A549 (cell line): ENCODE measurements at regions not wholly inside any gene's neighbourhood (a gene's known extent, or its start where the extent isn't known, plus 50 kb on each side); places are given as distances from the start of the nearest gene placed in this dataset.

ENCODE experiments used
- ATAC-seq, 2 experiments: fragments of 200-7000 bp in 1 of 2; fragments of >200 bp in 1 of 2; cut with Nextera tagmentation in 1 of 2; cut with Tn5 transposase in 1 of 2; 3 replicates each; pipeline versions ENCODE4 v1.8.0 to v1.9.1; 2018 to 2020; ENCODE audit warnings: mild to moderate bottlenecking in 1 of 2, moderate library complexity in 1 of 2
- CTCF ChIA-PET: fragments of 300-600 bp; sonication (Branson Sonifier 250); formaldehyde crosslinking; extraction: SDS; loops from one replicate; lab custom pipeline; 2021; ENCODE audit warnings: antibody characterized with exemption, inconsistent platforms; lab: Yijun Ruan, JAX
- POLR2A ChIA-PET: fragments of 350-600 bp; formaldehyde crosslinking; extraction: SDS; loops from one replicate; lab custom pipeline; 2021; ENCODE audit warnings: antibody characterized with exemption, inconsistent platforms; lab: Yijun Ruan, JAX
- DNase-seq, 2 experiments: peaks; one replicate each; pipeline versions ENCODE4 v3.0.0 to v3.0.0-alpha.2; 2011 to 2016; ENCODE audit warnings: low read depth in 1 of 2, low spot score in 1 of 2
- FAIRE-seq: peaks from 2 replicates; lab custom pipeline; 2011; peaks lifted over from hg19 to GRCh38; lab: Jason Lieb, UNC
- H3K27ac ChIP-seq, 2 experiments: fragments of >200 bp; sonication (Bioruptor Twin); formaldehyde crosslinking; 3 replicates each; pipeline ENCODE4 v1.5.1; 2016 to 2017
- H3K4me1 ChIP-seq: fragments of >200 bp; sonication (Bioruptor Twin); formaldehyde crosslinking; 3 replicates; pipeline ENCODE4 v1.6.1; 2016
- H3K4me2 ChIP-seq: fragments of >200 bp; sonication (Bioruptor Twin); formaldehyde crosslinking; 3 replicates; pipeline ENCODE4 v1.6.1; 2016
- H3K4me3 ChIP-seq: fragments of >200 bp; sonication (Bioruptor Twin); formaldehyde crosslinking; 3 replicates; pipeline ENCODE4 v1.5.1; 2016
- H3K9me3 ChIP-seq: fragments of >200 bp; sonication (Bioruptor Twin); formaldehyde crosslinking; 3 replicates; pipeline ENCODE4 v1.6.1; 2016
- CHD2 ChIP-seq: fragments of 150-350 bp; IDR thresholded peaks from 2 replicates; pipeline ENCODE4 v1.6.1; 2014; ENCODE audit warnings: low read length; ENCODE audit not compliant: partially characterized antibody
- EP300 ChIP-seq, 2 experiments: fragments of >200 bp; sonication (Bioruptor Twin); formaldehyde crosslinking; IDR thresholded peaks; 2 replicates in 1 of 2; 3 replicates in 1 of 2; pipeline ENCODE4 v1.6.1; 2016 to 2017
- ESRRA ChIP-seq: fragments of 150-350 bp; IDR thresholded peaks from 2 replicates; pipeline ENCODE4 v1.6.1; 2014; ENCODE audit warnings: mild to moderate bottlenecking, low read length, borderline replicate concordance
- FOSL2 ChIP-seq, 2 experiments: fragments of 450-650 bp in 1 of 2; fragments of >200 bp in 1 of 2; sonication (Bioruptor Twin) in 1 of 2; formaldehyde crosslinking; IDR thresholded peaks; 2 replicates each; pipeline versions ENCODE4 v1.5.0 to v1.6.1; 2016 to 2020; ENCODE audit warnings: mild to moderate bottlenecking in 1 of 2, moderate library complexity in 1 of 2
- FOXS1 ChIP-seq: fragments of 250-450 bp; sonication (Bioruptor Pico); IDR thresholded peaks from 2 replicates; pipeline ENCODE4 v1.5.0; 2020; ENCODE audit warnings: mild to moderate bottlenecking, moderate library complexity
- HOXB13 ChIP-seq: fragments of 250-450 bp; sonication (Bioruptor Pico); IDR thresholded peaks from 2 replicates; pipeline ENCODE4 v1.5.0; 2020; ENCODE audit warnings: low read depth, mild to moderate bottlenecking, moderate library complexity
- JUN ChIP-seq, 2 experiments: fragments of >200 bp; sonication (Bioruptor Twin); formaldehyde crosslinking; IDR thresholded peaks; 2 replicates in 1 of 2; 3 replicates in 1 of 2; pipeline ENCODE4 v1.6.1; 2016 to 2017
- JUNB ChIP-seq: fragments of >200 bp; sonication (Bioruptor Twin); formaldehyde crosslinking; IDR thresholded peaks from 2 replicates; pipeline ENCODE4 v1.6.1; 2016
- KDM5A ChIP-seq: fragments of 200-600 bp; sonication (generic); IDR thresholded peaks from 2 replicates; pipeline ENCODE4 v1.6.1; 2016; ENCODE audit warnings: antibody characterized with exemption, mild to moderate bottlenecking
- MAFK ChIP-seq: fragments of 450-650 bp; IDR thresholded peaks from 2 replicates; pipeline ENCODE4 v1.6.1; 2014; ENCODE audit not compliant: partially characterized antibody
- MAZ ChIP-seq: fragments of 150-350 bp; IDR thresholded peaks from 2 replicates; pipeline ENCODE4 v1.6.1; 2014; ENCODE audit warnings: antibody characterized with exemption, low read depth, low read length, borderline replicate concordance
- MYC ChIP-seq: IDR thresholded peaks from 2 replicates; pipeline ENCODE4 v1.6.1; 2012; ENCODE audit warnings: mild to moderate bottlenecking, inconsistent platforms, low read length, improper control_type of control experiment, borderline replicate concordance
- NFE2L2 ChIP-seq: fragments of 150-350 bp; conservative IDR thresholded peaks from 2 replicates; pipeline ENCODE4 v1.6.1; 2014; ENCODE audit warnings: low read length
- NR3C1 ChIP-seq: fragments of >200 bp; sonication (Bioruptor Twin); formaldehyde crosslinking; IDR thresholded peaks from 3 replicates; pipeline ENCODE4 v1.6.1; 2017
- POLR2AphosphoS2 ChIP-seq: conservative IDR thresholded peaks from 2 replicates; pipeline ENCODE4 v1.6.1; 2012; ENCODE audit warnings: low read length, improper control_type of control experiment, inconsistent platforms
- RAD21 ChIP-seq, 2 experiments: fragments of >200 bp in 1 of 2; sonication (Bioruptor Twin) in 1 of 2; formaldehyde crosslinking in 1 of 2; IDR thresholded peaks in 1 of 2; conservative IDR thresholded peaks in 1 of 2; 2 replicates in 1 of 2; 3 replicates in 1 of 2; pipeline ENCODE4 v1.6.1; 2012 to 2018; ENCODE audit warnings: inconsistent platforms in 1 of 2
- RARB ChIP-seq: fragments of 250-450 bp; sonication (Bioruptor Pico); IDR thresholded peaks from 2 replicates; pipeline ENCODE4 v1.8.0; 2021; ENCODE audit warnings: mild to moderate bottlenecking, moderate library complexity
- RCOR1 ChIP-seq: fragments of 150-350 bp; IDR thresholded peaks from 2 replicates; pipeline ENCODE4 v1.6.1; 2014; ENCODE audit warnings: antibody characterized with exemption, low read length, low read depth
- RFX5 ChIP-seq: fragments of 450-650 bp; IDR thresholded peaks from 2 replicates; pipeline ENCODE4 v1.7.1; 2014; ENCODE audit warnings: antibody characterized with exemption, mild to moderate bottlenecking, moderate library complexity
- SMC3 ChIP-seq: fragments of >200 bp; sonication (Bioruptor Twin); formaldehyde crosslinking; IDR thresholded peaks from 3 replicates; pipeline ENCODE4 v1.6.1; 2018; ENCODE audit warnings: inconsistent platforms
- SREBF2 ChIP-seq: fragments of 450-650 bp; IDR thresholded peaks from 2 replicates; pipeline ENCODE4 v1.6.1; 2014; ENCODE audit warnings: mild to moderate bottlenecking, moderate library complexity
- TFCP2L1 ChIP-seq: fragments of 250-450 bp; sonication (Bioruptor Pico); IDR thresholded peaks from 2 replicates; pipeline ENCODE4 v1.5.0; 2021; ENCODE audit warnings: mild to moderate bottlenecking
- ZFP36 ChIP-seq: fragments of 450-650 bp; IDR thresholded peaks from 2 replicates; pipeline ENCODE4 v1.6.1; 2014; ENCODE audit warnings: borderline replicate concordance; ENCODE audit not compliant: partially characterized antibody
- ZNF302 ChIP-seq: fragments of 250-450 bp; sonication (Bioruptor Pico); IDR thresholded peaks from 2 replicates; pipeline ENCODE4 v1.9.0; 2021; ENCODE audit warnings: inconsistent platforms, mild to moderate bottlenecking, moderate library complexity
- ZSCAN20 ChIP-seq: fragments of 250-450 bp; sonication (Bioruptor Pico); IDR thresholded peaks from 2 replicates; pipeline ENCODE4 v1.8.0; 2022; ENCODE audit warnings: mild to moderate bottlenecking, moderate library complexity
- WGBS: methylation state at CpG from one replicate; pipeline ENCODE4 v1.1.6; 2017; ENCODE audit errors: missing lambda C conversion rate; 5-methylcytosine and 5-hydroxymethylcytosine counted together
- TF ChIP-seq, protein P1 (sequence below): fragments of 200-600 bp; sonication (generic); IDR thresholded peaks from 2 replicates; pipeline ENCODE4 v1.6.1; 2016; ENCODE audit warnings: antibody characterized with exemption, mild to moderate bottlenecking, moderate library complexity
- TF ChIP-seq, protein P2 (sequence below): IDR thresholded peaks from 2 replicates; pipeline ENCODE4 v1.6.1; 2012
- TF ChIP-seq, protein P3 (sequence below): fragments of 150-350 bp; IDR thresholded peaks from 2 replicates; pipeline ENCODE4 v1.6.1; 2014; ENCODE audit warnings: low read depth, mild to moderate bottlenecking, low read length
- TF ChIP-seq, protein P4 (sequence below): fragments of 250-450 bp; sonication (Bioruptor Pico); IDR thresholded peaks from 2 replicates; pipeline ENCODE4 v1.5.0; 2021; ENCODE audit warnings: mild to moderate bottlenecking, moderate library complexity, borderline replicate concordance
- TF ChIP-seq, protein P5 (sequence below): IDR thresholded peaks from 2 replicates; pipeline ENCODE4 v1.6.1; 2012
- TF ChIP-seq, protein P6 (sequence below): fragments of >200 bp; sonication (Bioruptor Twin); formaldehyde crosslinking; IDR thresholded peaks from 3 replicates; pipeline ENCODE4 v1.6.1; 2016

DNA sequence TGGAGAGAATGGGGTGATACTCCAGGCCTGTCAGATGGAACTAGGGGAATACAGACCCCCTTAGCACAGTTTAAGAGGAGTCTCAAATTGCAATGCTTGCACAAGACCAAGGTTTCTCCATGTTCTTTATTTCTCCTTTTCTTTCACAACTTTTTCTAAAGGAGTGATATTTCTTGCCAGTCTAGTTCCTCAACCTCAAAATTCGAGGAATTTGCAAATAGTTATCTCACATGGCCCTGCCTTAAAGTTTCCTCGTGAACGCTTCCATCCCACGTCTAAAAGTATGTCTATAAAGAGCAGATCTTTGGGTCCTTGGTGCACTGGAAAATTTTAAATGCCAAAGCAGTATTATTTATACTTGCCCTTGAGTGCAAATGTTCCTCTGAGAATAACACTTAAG lies 373.8 kb upstream of the KLF4 start:
- H3K4me2 ChIP-seq = no peak overlapping the region
- no peaks in the 10 kb centered on the region for H3K9me3 ChIP-seq
- H3K4me1 ChIP-seq = no peaks in the 10 kb centered on the region
- no peak overlapping the region for H3K27ac ChIP-seq
- no peak for DNase-seq
- FAIRE-seq = no peak
- WGBS = 58% methylated on average over 4 of the region's 4 CpGs
- ChIA-PET CTCF (no interaction called here), POLR2A (no interaction called here)
- no peak overlapping the region for H3K4me3 ChIP-seq
- no peak for ATAC-seq
- TF ChIP-seq, protein P1, sequence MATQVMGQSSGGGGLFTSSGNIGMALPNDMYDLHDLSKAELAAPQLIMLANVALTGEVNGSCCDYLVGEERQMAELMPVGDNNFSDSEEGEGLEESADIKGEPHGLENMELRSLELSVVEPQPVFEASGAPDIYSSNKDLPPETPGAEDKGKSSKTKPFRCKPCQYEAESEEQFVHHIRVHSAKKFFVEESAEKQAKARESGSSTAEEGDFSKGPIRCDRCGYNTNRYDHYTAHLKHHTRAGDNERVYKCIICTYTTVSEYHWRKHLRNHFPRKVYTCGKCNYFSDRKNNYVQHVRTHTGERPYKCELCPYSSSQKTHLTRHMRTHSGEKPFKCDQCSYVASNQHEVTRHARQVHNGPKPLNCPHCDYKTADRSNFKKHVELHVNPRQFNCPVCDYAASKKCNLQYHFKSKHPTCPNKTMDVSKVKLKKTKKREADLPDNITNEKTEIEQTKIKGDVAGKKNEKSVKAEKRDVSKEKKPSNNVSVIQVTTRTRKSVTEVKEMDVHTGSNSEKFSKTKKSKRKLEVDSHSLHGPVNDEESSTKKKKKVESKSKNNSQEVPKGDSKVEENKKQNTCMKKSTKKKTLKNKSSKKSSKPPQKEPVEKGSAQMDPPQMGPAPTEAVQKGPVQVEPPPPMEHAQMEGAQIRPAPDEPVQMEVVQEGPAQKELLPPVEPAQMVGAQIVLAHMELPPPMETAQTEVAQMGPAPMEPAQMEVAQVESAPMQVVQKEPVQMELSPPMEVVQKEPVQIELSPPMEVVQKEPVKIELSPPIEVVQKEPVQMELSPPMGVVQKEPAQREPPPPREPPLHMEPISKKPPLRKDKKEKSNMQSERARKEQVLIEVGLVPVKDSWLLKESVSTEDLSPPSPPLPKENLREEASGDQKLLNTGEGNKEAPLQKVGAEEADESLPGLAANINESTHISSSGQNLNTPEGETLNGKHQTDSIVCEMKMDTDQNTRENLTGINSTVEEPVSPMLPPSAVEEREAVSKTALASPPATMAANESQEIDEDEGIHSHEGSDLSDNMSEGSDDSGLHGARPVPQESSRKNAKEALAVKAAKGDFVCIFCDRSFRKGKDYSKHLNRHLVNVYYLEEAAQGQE = no peak
- TF ChIP-seq RAD21 (conservative IDR thresholded peaks at IDR 0.05 in 1 of 2, IDR thresholded peaks at IDR 0.05 in 1 of 2) = no peak
- TF ChIP-seq JUN (IDR thresholded peaks at IDR 0.05) = no peak
- TF ChIP-seq ESRRA = no peak

DNA sequence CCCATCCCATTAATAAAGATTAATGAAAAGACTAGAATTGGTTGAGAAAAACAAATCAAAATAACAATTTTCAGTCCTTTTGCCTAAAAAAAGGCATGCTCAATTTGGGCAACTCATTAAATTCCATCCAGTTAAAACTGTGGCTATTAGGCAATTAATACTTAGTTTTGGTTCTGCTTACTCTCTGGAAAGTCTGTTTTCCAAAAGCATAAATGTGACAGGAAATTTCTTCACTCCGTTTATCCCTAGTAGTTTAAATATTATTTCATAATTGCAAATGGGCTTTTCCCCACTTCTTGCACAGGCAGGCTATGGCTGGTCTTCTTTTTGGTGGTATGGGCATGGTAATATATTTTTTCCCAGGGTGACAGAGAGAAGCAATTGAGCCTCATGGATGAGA lies 373.3 kb upstream of the KLF4 start:
- FAIRE-seq (no peak), ATAC-seq (no peak)
- CTCF ChIA-PET = no interaction called here

DNA sequence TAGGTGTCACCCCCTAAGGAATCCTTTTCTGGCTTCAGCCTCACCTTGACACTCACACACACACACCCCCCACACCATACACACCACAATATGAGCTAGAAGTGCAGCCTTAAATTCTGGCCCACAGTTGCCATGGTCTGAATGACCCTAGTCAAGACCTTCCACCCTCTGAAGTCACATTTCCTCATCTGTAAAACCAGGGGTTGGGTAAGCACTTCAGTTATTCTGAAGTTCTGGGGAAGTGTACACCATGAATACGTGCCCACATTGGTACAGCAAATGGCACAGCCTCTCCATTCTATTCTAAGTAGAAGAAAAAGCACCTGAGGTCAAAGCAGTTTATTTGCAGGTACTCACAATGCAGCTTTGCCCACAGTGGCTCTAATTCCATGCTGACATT lies 372.8 kb upstream of the KLF4 start:
- TF ChIP-seq EP300 (IDR thresholded peaks at IDR 0.05) (no peak), RAD21 (conservative IDR thresholded peaks at IDR 0.05 in 1 of 2, IDR thresholded peaks at IDR 0.05 in 1 of 2) (no peak), POLR2AphosphoS2 (no peak), FOSL2 (IDR thresholded peaks at IDR 0.05) (no peak), FOSL2 (CRISPR knock-in tag; IDR thresholded peaks at IDR 0.05) (no peak), NFE2L2 (no peak), MAZ (no peak), MAFK (no peak), RFX5 (no peak)
- TF ChIP-seq, protein P2, sequence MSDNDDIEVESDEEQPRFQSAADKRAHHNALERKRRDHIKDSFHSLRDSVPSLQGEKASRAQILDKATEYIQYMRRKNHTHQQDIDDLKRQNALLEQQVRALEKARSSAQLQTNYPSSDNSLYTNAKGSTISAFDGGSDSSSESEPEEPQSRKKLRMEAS = no peak
- TF ChIP-seq, protein P3, sequence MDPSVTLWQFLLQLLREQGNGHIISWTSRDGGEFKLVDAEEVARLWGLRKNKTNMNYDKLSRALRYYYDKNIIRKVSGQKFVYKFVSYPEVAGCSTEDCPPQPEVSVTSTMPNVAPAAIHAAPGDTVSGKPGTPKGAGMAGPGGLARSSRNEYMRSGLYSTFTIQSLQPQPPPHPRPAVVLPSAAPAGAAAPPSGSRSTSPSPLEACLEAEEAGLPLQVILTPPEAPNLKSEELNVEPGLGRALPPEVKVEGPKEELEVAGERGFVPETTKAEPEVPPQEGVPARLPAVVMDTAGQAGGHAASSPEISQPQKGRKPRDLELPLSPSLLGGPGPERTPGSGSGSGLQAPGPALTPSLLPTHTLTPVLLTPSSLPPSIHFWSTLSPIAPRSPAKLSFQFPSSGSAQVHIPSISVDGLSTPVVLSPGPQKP = no peak
- Histone ChIP-seq H3K4me3 (no peak overlapping the region), H3K4me1 (no peaks in the 10 kb centered on the region), H3K9me3 (no peaks in the 10 kb centered on the region), H3K27ac (no peak overlapping the region), H3K4me2 (no peak overlapping the region)
- WGBS = 44% methylated on average over 1 of the region's 1 CpG
- DNase-seq (no peak), FAIRE-seq (no peak), ATAC-seq (no peak)
- CTCF ChIA-PET = interaction anchor here (0.5 to 1.2 kb wide), 2 partner anchors 13 to 119 kb away, joined by 4 read pairs; no protein-coding TSS in a partner anchor
- POLR2A ChIA-PET = no interaction called here

More for the DNA sequence above, 373.3 kb upstream of the KLF4 start:
- no peak overlapping the region for H3K4me3 ChIP-seq
- no peak for DNase-seq
- H3K9me3 ChIP-seq = no peaks in the 10 kb centered on the region
- POLR2A ChIA-PET = no interaction called here
- no peak overlapping the region for H3K27ac ChIP-seq
- no peaks in the 10 kb centered on the region for H3K4me1 ChIP-seq
- TF ChIP-seq, protein P4, sequence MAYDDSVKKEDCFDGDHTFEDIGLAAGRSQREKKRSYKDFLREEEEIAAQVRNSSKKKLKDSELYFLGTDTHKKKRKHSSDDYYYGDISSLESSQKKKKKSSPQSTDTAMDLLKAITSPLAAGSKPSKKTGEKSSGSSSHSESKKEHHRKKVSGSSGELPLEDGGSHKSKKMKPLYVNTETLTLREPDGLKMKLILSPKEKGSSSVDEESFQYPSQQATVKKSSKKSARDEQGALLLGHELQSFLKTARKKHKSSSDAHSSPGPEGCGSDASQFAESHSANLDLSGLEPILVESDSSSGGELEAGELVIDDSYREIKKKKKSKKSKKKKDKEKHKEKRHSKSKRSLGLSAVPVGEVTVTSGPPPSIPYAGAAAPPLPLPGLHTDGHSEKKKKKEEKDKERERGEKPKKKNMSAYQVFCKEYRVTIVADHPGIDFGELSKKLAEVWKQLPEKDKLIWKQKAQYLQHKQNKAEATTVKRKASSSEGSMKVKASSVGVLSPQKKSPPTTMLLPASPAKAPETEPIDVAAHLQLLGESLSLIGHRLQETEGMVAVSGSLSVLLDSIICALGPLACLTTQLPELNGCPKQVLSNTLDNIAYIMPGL (CRISPR knock-in tag) = no peak
- TF ChIP-seq ZFP36 = no peak
- no peak for TF ChIP-seq RARB
- TF ChIP-seq SREBF2 = no peak
- TF ChIP-seq FOXS1 (CRISPR knock-in tag) = no peak
- TF ChIP-seq SMC3 = no peak
- no peak for TF ChIP-seq NR3C1
- TF ChIP-seq, protein P5, sequence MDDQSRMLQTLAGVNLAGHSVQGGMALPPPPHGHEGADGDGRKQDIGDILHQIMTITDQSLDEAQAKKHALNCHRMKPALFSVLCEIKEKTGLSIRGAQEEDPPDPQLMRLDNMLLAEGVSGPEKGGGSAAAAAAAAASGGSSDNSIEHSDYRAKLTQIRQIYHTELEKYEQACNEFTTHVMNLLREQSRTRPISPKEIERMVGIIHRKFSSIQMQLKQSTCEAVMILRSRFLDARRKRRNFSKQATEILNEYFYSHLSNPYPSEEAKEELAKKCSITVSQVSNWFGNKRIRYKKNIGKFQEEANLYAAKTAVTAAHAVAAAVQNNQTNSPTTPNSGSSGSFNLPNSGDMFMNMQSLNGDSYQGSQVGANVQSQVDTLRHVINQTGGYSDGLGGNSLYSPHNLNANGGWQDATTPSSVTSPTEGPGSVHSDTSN = no peak
- no peak for TF ChIP-seq RCOR1
- no peak for TF ChIP-seq KDM5A
- TF ChIP-seq MYC = no peak
- TF ChIP-seq HOXB13 (CRISPR knock-in tag) = no peak
- TF ChIP-seq, protein P6, sequence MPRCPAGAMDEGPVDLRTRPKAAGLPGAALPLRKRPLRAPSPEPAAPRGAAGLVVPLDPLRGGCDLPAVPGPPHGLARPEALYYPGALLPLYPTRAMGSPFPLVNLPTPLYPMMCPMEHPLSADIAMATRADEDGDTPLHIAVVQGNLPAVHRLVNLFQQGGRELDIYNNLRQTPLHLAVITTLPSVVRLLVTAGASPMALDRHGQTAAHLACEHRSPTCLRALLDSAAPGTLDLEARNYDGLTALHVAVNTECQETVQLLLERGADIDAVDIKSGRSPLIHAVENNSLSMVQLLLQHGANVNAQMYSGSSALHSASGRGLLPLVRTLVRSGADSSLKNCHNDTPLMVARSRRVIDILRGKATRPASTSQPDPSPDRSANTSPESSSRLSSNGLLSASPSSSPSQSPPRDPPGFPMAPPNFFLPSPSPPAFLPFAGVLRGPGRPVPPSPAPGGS = no peak
- TF ChIP-seq CHD2 = no peak
- TF ChIP-seq TFCP2L1 (CRISPR knock-in tag) = no peak
- no peak for TF ChIP-seq JUNB
- no peak for TF ChIP-seq ZNF302 (CRISPR knock-in tag)
- no peak for TF ChIP-seq ZSCAN20 (CRISPR knock-in tag)
- no peak overlapping the region for H3K4me2 ChIP-seq
- 63% methylated on average over 1 of the region's 1 CpG for WGBS
